HCT116 (cell line): ENCODE measurements at regions not wholly inside any gene's neighbourhood (a gene's known extent, or its start where the extent isn't known, plus 50 kb on each side); places are given as distances from the start of the nearest gene placed in this dataset.

Experiments used
- ATAC-seq: fragments of 200-7000 bp; cut with Tn5 transposase; 2 replicates; pipeline ENCODE4 v1.9.1; 2020; ENCODE audit warnings: mild to moderate bottlenecking, moderate library complexity
- BruUV-seq: library from RNA; stranded (reverse); fragments of 400-500 nt; replicated peaks from 2 replicates; lab custom pipeline; 2021; lab: Mats Ljungman, UMichigan
- CTCF ChIA-PET: fragments of 300-600 bp; sonication (Branson Sonifier 250); formaldehyde crosslinking; loops from one replicate; lab custom pipeline; 2021; ENCODE audit warnings: antibody characterized with exemption; lab: Charles Lee
- POLR2A ChIA-PET: fragments of 300-600, 350-600 bp; sonication (Branson Sonifier 250); formaldehyde crosslinking; loops from one replicate; lab custom pipeline; 2021; ENCODE audit warnings: antibody characterized with exemption; lab: Charles Lee
- RAD21 ChIA-PET, 2 experiments: fragments of 300-600 bp; sonication (Branson Sonifier 250); formaldehyde crosslinking; loops; one replicate each; lab custom pipeline; 2023; ENCODE audit warnings: low total read pairs in 2 of 2; ENCODE audit not compliant: uncharacterized antibody in 2 of 2, unreplicated experiment in 2 of 2, low non-redundant PET in 1 of 2; lab: Charles Lee
- DNase-seq: peaks from one replicate; pipeline ENCODE4 v3.0.0-alpha.2; 2010; ENCODE audit warnings: low read depth, low spot score
- H2AFZ ChIP-seq: fragments of 200-600 bp; shearing (Covaris generic), sonication (generic); 2 replicates; pipeline ENCODE4 v1.6.1; 2017; ENCODE audit warnings: low read depth, mixed run types, mixed read lengths, antibody characterized with exemption, low read length; ENCODE audit not compliant: poor library complexity, severe bottlenecking
- H3K27ac ChIP-seq: 2 replicates; pipeline ENCODE4 v1.5.1; 2012; ENCODE audit warnings: low read depth, low read length
- H3K27me3 ChIP-seq: fragments of 200-600 bp; sonication (generic); 2 replicates; pipeline ENCODE4 v1.6.1; 2016; ENCODE audit warnings: mixed run types, low read length, mixed read lengths; ENCODE audit not compliant: insufficient read depth
- H3K36me3 ChIP-seq, 2 experiments: fragments of 200-500 bp in 1 of 2; fragments of 200-600 bp in 1 of 2; sonication (Bioruptor generic) in 1 of 2; sonication (generic) in 1 of 2; 2 replicates each; pipeline versions ENCODE4 v1.5.1 to v1.6.1; 2014 to 2016; ENCODE audit warnings: low read length in 2 of 2, inconsistent platforms in 1 of 2, mixed read lengths in 1 of 2, mixed run types in 1 of 2; ENCODE audit not compliant: insufficient read depth in 2 of 2, control insufficient read depth in 1 of 2
- H3K4me1 ChIP-seq, 2 experiments: fragments of 200-600 bp in 1 of 2; sonication (generic) in 1 of 2; 2 replicates each; pipeline versions ENCODE4 v1.5.1 to v1.6.1; 2012 to 2017; ENCODE audit warnings: low read length in 2 of 2, inconsistent platforms in 1 of 2, mild to moderate bottlenecking in 1 of 2, mixed read lengths in 1 of 2, mixed run types in 1 of 2, moderate library complexity in 1 of 2; ENCODE audit not compliant: insufficient read depth in 2 of 2, control insufficient read depth in 1 of 2
- H3K4me2 ChIP-seq: fragments of 200-600 bp; sonication (generic); 2 replicates; pipeline ENCODE4 v1.6.1; 2017; ENCODE audit warnings: mixed run types, low read length, mixed read lengths
- H3K4me3 ChIP-seq, 2 experiments: fragments of 200-600 bp in 1 of 2; sonication (generic) in 1 of 2; replicated peaks in 1 of 2; 2 replicates each; pipeline ENCODE4 v1.5.1; 2011 to 2016; ENCODE audit warnings: low read length in 2 of 2, control low read depth in 1 of 2, low read depth in 1 of 2, mild to moderate bottlenecking in 1 of 2, mixed read lengths in 1 of 2, mixed run types in 1 of 2
- H3K79me2 ChIP-seq: fragments of 200-600 bp; sonication (generic); 2 replicates; pipeline ENCODE4 v1.6.1; 2017; ENCODE audit warnings: mild to moderate bottlenecking, mixed run types, low read length, moderate library complexity, mixed read lengths; ENCODE audit not compliant: insufficient read depth
- H3K9ac ChIP-seq: fragments of 200-600 bp; sonication (generic); 2 replicates; pipeline ENCODE4 v1.6.1; 2016; ENCODE audit warnings: low read length, mixed read lengths
- H3K9me2 ChIP-seq: fragments of 200-600 bp; sonication (generic), shearing (Covaris generic); 2 replicates; pipeline ENCODE4 v1.6.1; 2017; ENCODE audit warnings: mixed run types, mild to moderate bottlenecking, moderate library complexity; ENCODE audit not compliant: insufficient read depth
- H3K9me3 ChIP-seq, 2 experiments: fragments of 200-500 bp in 1 of 2; fragments of 200-600 bp in 1 of 2; sonication (Bioruptor generic) in 1 of 2; sonication (generic) in 1 of 2; 2 replicates each; pipeline ENCODE4 v1.6.1; 2014 to 2017; ENCODE audit warnings: low read length in 2 of 2, mixed read lengths in 2 of 2, inconsistent platforms in 1 of 2, low read depth in 1 of 2, mild to moderate bottlenecking in 1 of 2, mixed run types in 1 of 2, moderate library complexity in 1 of 2; ENCODE audit not compliant: control insufficient read depth in 1 of 2, insufficient read depth in 1 of 2
- H4K20me1 ChIP-seq: fragments of 200-600 bp; sonication (generic), shearing (Covaris generic); 2 replicates; pipeline ENCODE4 v1.6.1; 2017; ENCODE audit warnings: mixed run types, mild to moderate bottlenecking, moderate library complexity; ENCODE audit not compliant: insufficient read depth
- CBX3 ChIP-seq: IDR thresholded peaks from 2 replicates; pipeline ENCODE4 v1.6.1; 2012; ENCODE audit warnings: low read depth
- CEBPB ChIP-seq: IDR thresholded peaks from 2 replicates; pipeline ENCODE4 v1.6.1; 2012; ENCODE audit warnings: low read depth
- EGR1 ChIP-seq: IDR thresholded peaks from 2 replicates; pipeline ENCODE4 v1.6.1; 2012; ENCODE audit warnings: low read depth
- ELF1 ChIP-seq: IDR thresholded peaks from 2 replicates; pipeline ENCODE4 v1.6.1; 2012; ENCODE audit warnings: low read depth, borderline replicate concordance
- EZH2 ChIP-seq: fragments of 200-600 bp; sonication (generic); IDR thresholded peaks from 2 replicates; pipeline ENCODE4 v1.6.1; 2017; ENCODE audit warnings: antibody characterized with exemption, mixed run types
- EZH2phosphoT487 ChIP-seq: fragments of 200-600 bp; IDR thresholded peaks from 2 replicates; pipeline ENCODE4 v1.6.1; 2018; ENCODE audit warnings: antibody characterized with exemption, borderline replicate concordance
- POLR2A ChIP-seq: IDR thresholded peaks from 2 replicates; pipeline ENCODE4 v1.7.0; 2011; ENCODE audit warnings: borderline replicate concordance; ENCODE audit not compliant: insufficient read depth, insufficient read length; ENCODE audit errors: extremely low read depth
- RAD21 ChIP-seq: IDR thresholded peaks from 2 replicates; pipeline ENCODE4 v1.6.1; 2012; ENCODE audit warnings: low read depth, mild to moderate bottlenecking
- SIN3A ChIP-seq: IDR thresholded peaks from 2 replicates; pipeline ENCODE4 v1.6.1; 2012; ENCODE audit warnings: low read depth
- SP1 ChIP-seq: IDR thresholded peaks from 2 replicates; pipeline ENCODE4 v1.6.1; 2012; ENCODE audit warnings: low read depth
- TCF7L2 ChIP-seq: IDR thresholded peaks from 2 replicates; pipeline ENCODE4 v1.7.0; 2011; ENCODE audit warnings: borderline replicate concordance, inconsistent platforms; ENCODE audit not compliant: insufficient read depth, insufficient read length; ENCODE audit errors: extremely low read depth
- YY1 ChIP-seq: IDR thresholded peaks from 2 replicates; pipeline ENCODE4 v1.6.1; 2011; ENCODE audit warnings: low read length, low read depth, moderate library complexity, mild to moderate bottlenecking; ENCODE audit not compliant: insufficient replicate concordance; ENCODE audit errors: extremely low read depth
- ZFX ChIP-seq: fragments of 450-650 bp; IDR thresholded peaks from 2 replicates; pipeline ENCODE4 v1.6.1; 2017
- ZNF274 ChIP-seq: fragments of 200-500 bp; sonication (Bioruptor generic); IDR thresholded peaks from 2 replicates; pipeline ENCODE4 v1.6.1; 2014; ENCODE audit warnings: mild to moderate bottlenecking, low read depth, low read length, inconsistent platforms
- intact Hi-C: fragments of 100-400 bp; cut with micrococcal nuclease; formaldehyde crosslinking; loops from 2 replicates; pipeline ENCODE4 v1.10.0; 2022
- TF ChIP-seq, protein P1 (sequence below), 3 experiments: fragments of 200-600 bp in 1 of 3; sonication (generic) in 1 of 3; IDR thresholded peaks in 2 of 3; conservative IDR thresholded peaks in 1 of 3; 2 replicates each; pipeline ENCODE4 v1.5.1; 2012 to 2017; ENCODE audit warnings: low read depth in 2 of 3, low read length in 2 of 3, antibody characterized with exemption in 1 of 3, borderline replicate concordance in 1 of 3, control low read depth in 1 of 3, mild to moderate bottlenecking in 1 of 3, mixed read lengths in 1 of 3, mixed run types in 1 of 3, moderate library complexity in 1 of 3; ENCODE audit not compliant: insufficient read depth in 1 of 3
- TF ChIP-seq, protein P2 (sequence below): IDR thresholded peaks from 2 replicates; pipeline ENCODE4 v1.6.1; 2012
- TF ChIP-seq, protein P3 (sequence below): IDR thresholded peaks from 2 replicates; pipeline ENCODE4 v1.6.1; 2011; ENCODE audit warnings: mild to moderate bottlenecking, low read length, moderate library complexity; ENCODE audit not compliant: insufficient replicate concordance; ENCODE audit errors: extremely low read depth
- TF ChIP-seq, protein P4 (sequence below): IDR thresholded peaks from 2 replicates; pipeline ENCODE4 v1.6.1; 2012; ENCODE audit warnings: low read depth

DNA sequence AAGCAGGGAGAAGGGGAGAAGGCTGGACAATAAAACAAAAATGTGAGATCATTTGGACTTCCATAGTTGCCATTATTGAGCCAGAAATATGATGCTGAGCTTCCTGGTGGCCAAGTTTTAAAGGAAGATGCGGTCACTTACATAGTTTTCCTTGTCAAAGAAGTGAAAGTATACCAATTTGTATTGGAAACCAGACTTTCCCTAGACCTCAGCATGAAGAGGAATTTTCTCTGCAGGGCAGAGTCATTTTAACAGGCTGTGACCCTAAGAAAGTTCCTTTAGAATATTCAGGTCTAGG, 111.0 kb downstream of the GATA6 start:
- Histone ChIP-seq H3K4me3 (no peak overlapping the region), H3K9me2 (no peaks in the 10 kb centered on the region), H3K36me3 (no peaks in the 10 kb centered on the region), H3K9me3 (no peaks in the 10 kb centered on the region), H3K79me2 (no peaks in the 10 kb centered on the region), H3K4me2 (no peak overlapping the region), H3K27me3 (no peaks in the 10 kb centered on the region), H3K9ac (no peak overlapping the region), H2AFZ (no peak overlapping the region)
- BruUV-seq: no TSS peak
- RAD21 ChIA-PET: no interaction called here
- intact Hi-C loops: no loop called here
- no peak for DNase-seq
- TF ChIP-seq, protein P1, sequence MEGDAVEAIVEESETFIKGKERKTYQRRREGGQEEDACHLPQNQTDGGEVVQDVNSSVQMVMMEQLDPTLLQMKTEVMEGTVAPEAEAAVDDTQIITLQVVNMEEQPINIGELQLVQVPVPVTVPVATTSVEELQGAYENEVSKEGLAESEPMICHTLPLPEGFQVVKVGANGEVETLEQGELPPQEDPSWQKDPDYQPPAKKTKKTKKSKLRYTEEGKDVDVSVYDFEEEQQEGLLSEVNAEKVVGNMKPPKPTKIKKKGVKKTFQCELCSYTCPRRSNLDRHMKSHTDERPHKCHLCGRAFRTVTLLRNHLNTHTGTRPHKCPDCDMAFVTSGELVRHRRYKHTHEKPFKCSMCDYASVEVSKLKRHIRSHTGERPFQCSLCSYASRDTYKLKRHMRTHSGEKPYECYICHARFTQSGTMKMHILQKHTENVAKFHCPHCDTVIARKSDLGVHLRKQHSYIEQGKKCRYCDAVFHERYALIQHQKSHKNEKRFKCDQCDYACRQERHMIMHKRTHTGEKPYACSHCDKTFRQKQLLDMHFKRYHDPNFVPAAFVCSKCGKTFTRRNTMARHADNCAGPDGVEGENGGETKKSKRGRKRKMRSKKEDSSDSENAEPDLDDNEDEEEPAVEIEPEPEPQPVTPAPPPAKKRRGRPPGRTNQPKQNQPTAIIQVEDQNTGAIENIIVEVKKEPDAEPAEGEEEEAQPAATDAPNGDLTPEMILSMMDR (IDR thresholded peaks at IDR 0.05 in 2 of 3, conservative IDR thresholded peaks at IDR 0.05 in 1 of 3; ENCODE audit: borderline replicate concordance in 1 of 3, insufficient read depth in 1 of 3, low read depth in 2 of 3, low read length in 2 of 3): no peak
- TF ChIP-seq TCF7L2 (no peak), SP1 (no peak), EGR1 (no peak), EZH2 (no peak), POLR2A (no peak), RAD21 (no peak), SIN3A (no peak), ZNF274 (no peak), CBX3 (no peak), CEBPB (no peak), ZFX (no peak), EZH2phosphoT487 (no peak), YY1 (no peak), ELF1 (no peak)
- TF ChIP-seq, protein P2, sequence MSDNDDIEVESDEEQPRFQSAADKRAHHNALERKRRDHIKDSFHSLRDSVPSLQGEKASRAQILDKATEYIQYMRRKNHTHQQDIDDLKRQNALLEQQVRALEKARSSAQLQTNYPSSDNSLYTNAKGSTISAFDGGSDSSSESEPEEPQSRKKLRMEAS: no peak
- TF ChIP-seq, protein P3, sequence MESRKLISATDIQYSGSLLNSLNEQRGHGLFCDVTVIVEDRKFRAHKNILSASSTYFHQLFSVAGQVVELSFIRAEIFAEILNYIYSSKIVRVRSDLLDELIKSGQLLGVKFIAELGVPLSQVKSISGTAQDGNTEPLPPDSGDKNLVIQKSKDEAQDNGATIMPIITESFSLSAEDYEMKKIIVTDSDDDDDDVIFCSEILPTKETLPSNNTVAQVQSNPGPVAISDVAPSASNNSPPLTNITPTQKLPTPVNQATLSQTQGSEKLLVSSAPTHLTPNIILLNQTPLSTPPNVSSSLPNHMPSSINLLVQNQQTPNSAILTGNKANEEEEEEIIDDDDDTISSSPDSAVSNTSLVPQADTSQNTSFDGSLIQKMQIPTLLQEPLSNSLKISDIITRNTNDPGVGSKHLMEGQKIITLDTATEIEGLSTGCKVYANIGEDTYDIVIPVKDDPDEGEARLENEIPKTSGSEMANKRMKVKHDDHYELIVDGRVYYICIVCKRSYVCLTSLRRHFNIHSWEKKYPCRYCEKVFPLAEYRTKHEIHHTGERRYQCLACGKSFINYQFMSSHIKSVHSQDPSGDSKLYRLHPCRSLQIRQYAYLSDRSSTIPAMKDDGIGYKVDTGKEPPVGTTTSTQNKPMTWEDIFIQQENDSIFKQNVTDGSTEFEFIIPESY: no peak
- TF ChIP-seq, protein P4, sequence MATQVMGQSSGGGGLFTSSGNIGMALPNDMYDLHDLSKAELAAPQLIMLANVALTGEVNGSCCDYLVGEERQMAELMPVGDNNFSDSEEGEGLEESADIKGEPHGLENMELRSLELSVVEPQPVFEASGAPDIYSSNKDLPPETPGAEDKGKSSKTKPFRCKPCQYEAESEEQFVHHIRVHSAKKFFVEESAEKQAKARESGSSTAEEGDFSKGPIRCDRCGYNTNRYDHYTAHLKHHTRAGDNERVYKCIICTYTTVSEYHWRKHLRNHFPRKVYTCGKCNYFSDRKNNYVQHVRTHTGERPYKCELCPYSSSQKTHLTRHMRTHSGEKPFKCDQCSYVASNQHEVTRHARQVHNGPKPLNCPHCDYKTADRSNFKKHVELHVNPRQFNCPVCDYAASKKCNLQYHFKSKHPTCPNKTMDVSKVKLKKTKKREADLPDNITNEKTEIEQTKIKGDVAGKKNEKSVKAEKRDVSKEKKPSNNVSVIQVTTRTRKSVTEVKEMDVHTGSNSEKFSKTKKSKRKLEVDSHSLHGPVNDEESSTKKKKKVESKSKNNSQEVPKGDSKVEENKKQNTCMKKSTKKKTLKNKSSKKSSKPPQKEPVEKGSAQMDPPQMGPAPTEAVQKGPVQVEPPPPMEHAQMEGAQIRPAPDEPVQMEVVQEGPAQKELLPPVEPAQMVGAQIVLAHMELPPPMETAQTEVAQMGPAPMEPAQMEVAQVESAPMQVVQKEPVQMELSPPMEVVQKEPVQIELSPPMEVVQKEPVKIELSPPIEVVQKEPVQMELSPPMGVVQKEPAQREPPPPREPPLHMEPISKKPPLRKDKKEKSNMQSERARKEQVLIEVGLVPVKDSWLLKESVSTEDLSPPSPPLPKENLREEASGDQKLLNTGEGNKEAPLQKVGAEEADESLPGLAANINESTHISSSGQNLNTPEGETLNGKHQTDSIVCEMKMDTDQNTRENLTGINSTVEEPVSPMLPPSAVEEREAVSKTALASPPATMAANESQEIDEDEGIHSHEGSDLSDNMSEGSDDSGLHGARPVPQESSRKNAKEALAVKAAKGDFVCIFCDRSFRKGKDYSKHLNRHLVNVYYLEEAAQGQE: no peak
- TF ChIP-seq, all 23 proteins: peak for 0
- H4K20me1 ChIP-seq: no peaks in the 10 kb centered on the region
- ATAC-seq: no peak
- ChIA-PET POLR2A (no interaction called here), CTCF (no interaction called here)
- no peak overlapping the region for H3K27ac ChIP-seq
- peaks cover 9 to 18% of the 10 kb centered on the region in 2 experiments; a peak in 3 of 4 replicates for H3K4me1 ChIP-seq
